ENCODE measurements at regions not wholly inside any gene's neighbourhood (a gene's known extent, or its start where the extent isn't known, plus 50 kb on each side); places are given as distances from the start of the nearest gene placed in this dataset.

- TF ChIP-seq EZH2 (IDR thresholded peaks at IDR 0.05; ENCODE audit: borderline replicate concordance, insufficient read depth, low read depth, low read length, poor library complexity, severe bottlenecking) (no peak), CTCF (IDR thresholded peaks at IDR 0.05) (no peak)
- H3K4me3 ChIP-seq (ENCODE audit: control extremely low read depth in 1 of 5, extremely low read depth in 1 of 5, insufficient read depth in 1 of 5, low read depth in 2 of 5, low read length in 4 of 5) = no peak overlapping the region
- intact Hi-C loops (cut with micrococcal nuclease) = no loop called here
- no peak overlapping the region for H3K9ac ChIP-seq (ENCODE audit: low read length)
- H3K27me3 ChIP-seq (replicated peaks in 1 of 4; ENCODE audit: control extremely low read depth in 1 of 4, control insufficient read depth in 3 of 4, insufficient read depth in 4 of 4, low read length in 3 of 4) = no peaks in the 10 kb centered on the region
- H3K4me3 Mint-ChIP-seq = no peak overlapping the region
- H4K20me1 ChIP-seq (ENCODE audit: control insufficient read depth, insufficient read depth, low read length, poor library complexity, severe bottlenecking) = no peaks in the 10 kb centered on the region
- DNase-seq = no peak
- no peaks in the 10 kb centered on the region for H3K36me3 ChIP-seq (replicated peaks in 1 of 2; ENCODE audit: control extremely low read depth in 1 of 2, control insufficient read depth in 1 of 2, extremely low read depth in 1 of 2, insufficient read depth in 2 of 2, low read length in 1 of 2)
- H3K79me2 ChIP-seq (ENCODE audit: control insufficient read depth, insufficient read depth, low read length) = no peaks in the 10 kb centered on the region
- ChIA-PET POLR2A (no interaction called here), CTCF (no interaction called here)
- H2AFZ ChIP-seq (ENCODE audit: insufficient read depth, low read depth, low read length, poor library complexity, severe bottlenecking) = no peak overlapping the region
- no peak overlapping the region for H3K4me2 ChIP-seq (replicated peaks; ENCODE audit: low read depth, low read length, poor library complexity, severe bottlenecking)
- no peak overlapping the region for H3K27ac ChIP-seq (ENCODE audit: low read length in 2 of 2)
- no peaks in the 10 kb centered on the region for H3K9me3 Mint-ChIP-seq (ENCODE audit: insufficient read depth)
- H3K4me1 Mint-ChIP-seq = no peaks in the 10 kb centered on the region
- H3K9me3 ChIP-seq (ENCODE audit: control extremely low read depth in 1 of 3, control insufficient read depth in 2 of 3, insufficient read depth in 1 of 3, low read length in 2 of 3) = no peaks in the 10 kb centered on the region
- H3K4me1 ChIP-seq (ENCODE audit: control insufficient read depth in 2 of 2, insufficient read depth in 2 of 2, low read length in 2 of 2) = no peaks in the 10 kb centered on the region
- no peaks in the 10 kb centered on the region for H3K27me3 Mint-ChIP-seq
- no peak for ATAC-seq (ENCODE audit: low read depth)
- 40% methylated on average over 3 of the region's 4 CpGs for WGBS (ENCODE audit: insufficient coverage)
- H3K27ac Mint-ChIP-seq = no peak overlapping the region
Measured at GRCh38 chr2:167509586-167509985, 621.3 kb downstream of the XIRP2 start.

GRCh38 chr2:167508709-167509108 is 620.4 kb downstream of the XIRP2 start:
- Histone ChIP-seq H2AFZ (ENCODE audit: insufficient read depth, low read depth, low read length, poor library complexity, severe bottlenecking) (no peak overlapping the region), H4K20me1 (ENCODE audit: control insufficient read depth, insufficient read depth, low read length, poor library complexity, severe bottlenecking) (no peaks in the 10 kb centered on the region), H3K4me3 (ENCODE audit: control extremely low read depth in 1 of 5, extremely low read depth in 1 of 5, insufficient read depth in 1 of 5, low read depth in 2 of 5, low read length in 4 of 5) (no peak overlapping the region), H3K9ac (ENCODE audit: low read length) (no peak overlapping the region), H3K79me2 (ENCODE audit: control insufficient read depth, insufficient read depth, low read length) (no peaks in the 10 kb centered on the region), H3K36me3 (replicated peaks in 1 of 2; ENCODE audit: control extremely low read depth in 1 of 2, control insufficient read depth in 1 of 2, extremely low read depth in 1 of 2, insufficient read depth in 2 of 2, low read length in 1 of 2) (no peaks in the 10 kb centered on the region), H3K4me1 (ENCODE audit: control insufficient read depth in 2 of 2, insufficient read depth in 2 of 2, low read length in 2 of 2) (no peaks in the 10 kb centered on the region), H3K4me2 (replicated peaks; ENCODE audit: low read depth, low read length, poor library complexity, severe bottlenecking) (no peak overlapping the region), H3K9me3 (ENCODE audit: control extremely low read depth in 1 of 3, control insufficient read depth in 2 of 3, insufficient read depth in 1 of 3, low read length in 2 of 3) (no peaks in the 10 kb centered on the region), H3K27ac (ENCODE audit: low read length in 2 of 2) (no peak overlapping the region), H3K27me3 (replicated peaks in 1 of 4; ENCODE audit: control extremely low read depth in 1 of 4, control insufficient read depth in 3 of 4, insufficient read depth in 4 of 4, low read length in 3 of 4) (no peaks in the 10 kb centered on the region)
- no peak overlapping the region for H3K27ac Mint-ChIP-seq
- H3K4me1 Mint-ChIP-seq = no peaks in the 10 kb centered on the region
- DNase-seq (no peak), ATAC-seq (ENCODE audit: low read depth) (no peak)
- intact Hi-C loops (cut with micrococcal nuclease) = no loop called here
- no peak overlapping the region for H3K4me3 Mint-ChIP-seq
- ChIA-PET CTCF (no interaction called here), POLR2A (no interaction called here)
- TF ChIP-seq CTCF (IDR thresholded peaks at IDR 0.05) = no peak
- TF ChIP-seq EZH2 (IDR thresholded peaks at IDR 0.05; ENCODE audit: borderline replicate concordance, insufficient read depth, low read depth, low read length, poor library complexity, severe bottlenecking) = no peak
- WGBS (ENCODE audit: insufficient coverage) = no CpG with 5 or more reads among the region's 1 CpG
- no peaks in the 10 kb centered on the region for H3K27me3 Mint-ChIP-seq
- H3K9me3 Mint-ChIP-seq (ENCODE audit: insufficient read depth) = no peaks in the 10 kb centered on the region
